Skeletal muscle satellite cell (primary cell): ENCODE measurements at regions not wholly inside any gene's neighbourhood (a gene's known extent, or its start where the extent isn't known, plus 50 kb on each side); places are given as distances from the start of the nearest gene placed in this dataset.

Experiments used
- H3K27me3 ChIP-seq: 2 replicates; pipeline ENCODE4 v1.7.0; 2013; ENCODE audit warnings: low read length; ENCODE audit not compliant: control insufficient read depth, insufficient read depth
- H3K36me3 ChIP-seq: 2 replicates; pipeline ENCODE4 v1.7.0; 2013; ENCODE audit warnings: mild to moderate bottlenecking, control low read depth, low read length; ENCODE audit not compliant: insufficient read depth
- H3K4me1 ChIP-seq: 2 replicates; pipeline ENCODE4 v1.7.0; 2013; ENCODE audit warnings: low read length; ENCODE audit not compliant: control insufficient read depth, insufficient read depth
- H3K4me2 ChIP-seq: 2 replicates; pipeline ENCODE4 v1.7.0; 2013; ENCODE audit warnings: mild to moderate bottlenecking, low read length
- H3K4me3 ChIP-seq: 2 replicates; pipeline ENCODE4 v1.7.0; 2013; ENCODE audit warnings: low read length
- H3K9ac ChIP-seq: 2 replicates; pipeline ENCODE4 v1.7.0; 2013; ENCODE audit warnings: mild to moderate bottlenecking, low read depth, low read length, moderate library complexity
- H3K9me3 ChIP-seq: replicated peaks from 2 replicates; pipeline ENCODE4 v1.7.0; 2013; ENCODE audit warnings: mild to moderate bottlenecking, control low read depth, low read length

DNA sequence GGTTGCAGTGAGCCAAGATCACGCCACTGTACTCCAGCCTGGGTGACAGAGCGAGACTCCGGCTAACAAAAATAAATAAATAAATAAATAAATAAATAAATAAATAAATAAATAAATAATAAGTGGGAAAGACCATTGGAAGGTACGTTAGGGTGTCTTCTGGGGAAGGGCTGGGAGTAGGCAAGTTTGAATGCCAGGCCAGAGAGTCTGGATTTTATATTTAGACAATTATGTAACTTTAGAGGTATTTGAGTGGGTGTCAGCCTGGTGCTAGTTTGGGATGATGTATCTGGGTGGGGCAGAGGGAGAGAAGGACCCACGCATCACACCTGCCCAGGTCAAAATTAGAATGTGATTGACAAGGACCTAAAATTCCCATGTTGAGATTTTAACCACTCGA is 73.1 kb upstream of the PRNP start:
- Histone ChIP-seq H3K9ac (no peak overlapping the region), H3K9me3 (no peaks in the 10 kb centered on the region), H3K36me3 (no peaks in the 10 kb centered on the region), H3K4me2 (no peak overlapping the region), H3K4me3 (no peak overlapping the region), H3K27me3 (peaks cover 14% of the 10 kb centered on the region), H3K4me1 (peaks cover 9% of the 10 kb centered on the region)

DNA sequence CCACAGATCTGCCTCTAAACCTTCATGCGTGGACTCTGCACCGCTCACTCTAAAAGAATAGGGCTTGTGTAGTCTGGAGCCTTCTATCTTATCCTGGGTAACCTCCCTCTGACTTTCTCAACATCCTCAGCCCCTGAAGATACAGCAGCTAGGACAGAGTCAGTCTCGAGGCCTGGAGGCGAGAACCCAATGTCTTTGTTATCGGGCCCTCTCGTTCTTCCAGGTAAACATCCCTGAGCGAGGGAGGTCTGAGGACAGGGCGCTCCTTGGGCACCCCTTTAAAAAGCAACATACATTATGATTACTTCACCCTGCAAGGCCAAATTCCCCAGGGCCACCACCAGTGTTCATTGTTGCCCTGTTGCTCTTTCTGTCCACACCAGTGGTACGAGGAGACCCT is 75.4 kb upstream of the PRNP start:
- H3K4me3 ChIP-seq, result no peak overlapping the region
- peaks cover 9% of the 10 kb centered on the region for H3K4me1 ChIP-seq

DNA sequence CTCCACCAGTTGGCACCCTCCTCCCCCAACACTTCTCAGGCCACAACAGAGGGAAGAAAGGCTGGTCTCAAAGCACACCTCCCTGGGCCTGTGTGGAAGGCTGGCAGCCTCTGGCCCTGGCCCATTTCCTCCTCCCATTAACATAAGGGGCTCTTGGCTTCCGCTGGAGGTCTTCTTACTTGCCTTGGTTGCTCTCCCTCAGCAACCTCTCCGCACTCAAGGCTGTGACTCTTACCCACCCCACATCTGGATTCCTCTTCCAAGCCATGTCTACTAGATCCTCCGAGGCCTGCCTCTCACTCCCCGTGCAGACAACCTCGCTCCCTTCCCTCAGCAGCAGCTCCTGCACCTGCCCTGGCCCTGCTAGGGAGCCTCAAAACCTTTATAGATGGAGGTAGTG is 76.7 kb upstream of the PRNP start:
- no peaks in the 10 kb centered on the region for H3K36me3 ChIP-seq

More for the DNA sequence above, 75.4 kb upstream of the PRNP start:
- Histone ChIP-seq H3K4me2 (no peak overlapping the region), H3K36me3 (no peaks in the 10 kb centered on the region), H3K27me3 (peaks cover 13% of the 10 kb centered on the region), H3K9me3 (no peaks in the 10 kb centered on the region), H3K9ac (no peak overlapping the region)

DNA sequence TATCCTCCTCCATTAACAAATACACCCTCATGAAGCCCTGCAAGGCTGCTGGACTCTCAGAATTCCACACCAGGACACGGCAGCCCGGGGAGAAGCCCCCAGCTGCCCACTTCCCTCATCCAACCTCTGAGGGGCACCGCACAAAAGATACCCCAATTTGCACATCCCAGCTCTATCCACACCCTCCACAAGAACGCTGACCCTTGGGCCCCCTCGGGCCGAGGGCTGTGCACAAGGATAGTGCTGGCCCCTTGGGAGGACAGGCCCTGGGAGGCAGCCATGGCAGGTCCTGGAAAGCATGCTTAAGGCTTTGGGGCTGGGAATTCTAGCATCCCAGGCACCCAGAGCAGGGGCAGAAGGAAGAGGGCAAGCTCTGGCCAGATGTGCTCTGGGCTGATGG is 77.4 kb upstream of the PRNP start:
- Histone ChIP-seq H3K9me3 (no peaks in the 10 kb centered on the region), H3K36me3 (no peaks in the 10 kb centered on the region), H3K4me1 (peaks cover 7% of the 10 kb centered on the region), H3K4me3 (no peak overlapping the region), H3K4me2 (no peak overlapping the region), H3K27me3 (peaks cover 29% of the 10 kb centered on the region), H3K9ac (no peak overlapping the region)

More for the DNA sequence above, 76.7 kb upstream of the PRNP start:
- no peak overlapping the region for H3K9ac ChIP-seq
- no peak overlapping the region for H3K4me2 ChIP-seq
- H3K9me3 ChIP-seq, result no peaks in the 10 kb centered on the region
- peaks cover 23% of the 10 kb centered on the region for H3K27me3 ChIP-seq
- peaks cover 9% of the 10 kb centered on the region for H3K4me1 ChIP-seq
- H3K4me3 ChIP-seq, result no peak overlapping the region

DNA sequence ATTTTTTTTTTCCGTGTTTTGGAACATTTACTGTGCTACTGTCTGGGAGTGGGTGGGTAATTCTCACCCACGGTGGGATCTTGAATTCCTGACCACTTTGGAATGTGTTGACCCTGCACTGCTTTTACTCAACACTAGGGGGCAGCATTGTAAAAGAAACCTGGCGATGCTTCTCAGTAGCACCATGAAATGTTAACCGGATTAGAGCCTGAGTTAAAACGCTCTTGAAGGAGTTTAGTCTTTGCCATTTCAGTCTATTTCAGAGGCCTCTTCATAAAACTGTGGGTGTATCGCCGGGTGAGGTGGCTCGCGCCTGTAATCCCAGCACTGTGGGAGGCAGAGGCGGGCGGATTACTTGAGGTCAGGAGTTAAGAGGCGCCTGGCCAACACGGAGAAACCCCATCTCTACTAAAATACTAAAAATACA is 79.0 kb upstream of the PRNP start:
- Histone ChIP-seq H3K27me3 (peaks cover 44% of the 10 kb centered on the region), H3K4me3 (no peak overlapping the region), H3K4me2 (peak overlapping the region; percentile 53), H3K9ac (no peak overlapping the region), H3K4me1 (peaks cover 8% of the 10 kb centered on the region), H3K9me3 (no peaks in the 10 kb centered on the region), H3K36me3 (no peaks in the 10 kb centered on the region)

DNA sequence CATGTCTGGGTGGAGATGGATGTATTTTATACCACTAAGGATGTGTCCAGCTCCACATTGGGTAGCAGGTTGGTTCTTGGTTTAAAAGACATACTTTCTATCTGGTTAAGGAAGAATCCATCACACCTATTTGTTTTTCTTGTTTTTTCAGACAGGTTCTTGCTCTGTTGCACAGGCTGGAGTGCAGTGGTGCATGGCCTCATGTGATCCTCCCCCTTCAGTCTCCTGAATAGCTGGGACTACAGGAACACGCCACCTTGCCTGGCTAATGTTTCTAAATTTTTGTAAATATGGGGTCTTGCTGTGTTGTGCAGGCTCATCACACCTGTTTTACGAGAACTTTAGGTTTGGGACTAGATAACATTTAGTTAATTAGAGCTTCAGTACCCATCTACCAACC is 80.2 kb upstream of the PRNP start:
- H3K4me1 ChIP-seq, result peaks cover 19% of the 10 kb centered on the region
- no peak overlapping the region for H3K4me3 ChIP-seq
- no peak overlapping the region for H3K9ac ChIP-seq
- H3K4me2 ChIP-seq, result no peak overlapping the region
- H3K36me3 ChIP-seq, result no peaks in the 10 kb centered on the region
- peaks cover 51% of the 10 kb centered on the region for H3K27me3 ChIP-seq
- H3K9me3 ChIP-seq, result no peaks in the 10 kb centered on the region

DNA sequence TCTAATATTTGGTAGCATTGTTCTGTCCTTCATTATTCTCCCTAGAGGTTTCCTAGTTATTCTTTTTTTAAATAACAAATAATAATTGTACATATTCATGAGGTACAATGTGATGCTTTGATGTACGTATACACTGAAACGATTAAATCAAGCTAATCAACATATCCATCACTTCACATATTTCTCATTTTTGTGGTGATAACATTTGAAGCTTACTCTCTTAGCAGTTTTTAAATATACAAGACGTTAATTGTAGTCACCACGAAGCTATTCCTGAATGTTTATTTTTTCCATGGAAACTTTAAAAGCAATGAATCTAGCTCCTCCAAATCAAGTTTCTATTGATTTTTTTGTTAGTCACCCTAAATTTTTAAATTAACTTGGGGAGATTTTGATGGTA is 81.1 kb upstream of the PRNP start:
- H3K27me3 ChIP-seq, result peaks cover 51% of the 10 kb centered on the region
- H3K4me1 ChIP-seq, result peaks cover 19% of the 10 kb centered on the region
- no peak overlapping the region for H3K9ac ChIP-seq
- no peaks in the 10 kb centered on the region for H3K9me3 ChIP-seq
- H3K4me3 ChIP-seq, result no peak overlapping the region
- H3K36me3 ChIP-seq, result no peaks in the 10 kb centered on the region
- H3K4me2 ChIP-seq, result no peak overlapping the region

DNA sequence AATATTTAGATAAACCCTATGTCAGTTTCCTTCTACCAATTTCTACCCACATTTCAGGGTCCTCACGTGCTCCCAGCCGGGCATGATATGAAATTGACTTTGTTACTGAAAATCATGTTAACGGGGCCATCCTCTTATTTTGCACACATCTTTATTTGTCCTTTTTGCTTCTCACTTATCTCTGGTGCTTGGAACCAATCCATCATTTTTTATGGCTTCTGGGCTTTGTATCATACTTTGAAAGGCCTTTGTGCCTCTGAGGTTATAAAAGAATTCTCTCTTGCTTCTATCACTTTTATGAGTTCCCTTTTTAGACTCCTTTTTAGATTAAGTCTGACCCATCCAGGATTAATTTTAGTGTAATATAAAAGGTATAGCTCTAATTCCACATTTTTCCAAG is 81.7 kb upstream of the PRNP start:
- Histone ChIP-seq H3K9me3 (no peaks in the 10 kb centered on the region), H3K4me2 (no peak overlapping the region), H3K4me3 (no peak overlapping the region), H3K4me1 (peaks cover 19% of the 10 kb centered on the region), H3K36me3 (no peaks in the 10 kb centered on the region), H3K9ac (no peak overlapping the region), H3K27me3 (peaks cover 53% of the 10 kb centered on the region)

DNA sequence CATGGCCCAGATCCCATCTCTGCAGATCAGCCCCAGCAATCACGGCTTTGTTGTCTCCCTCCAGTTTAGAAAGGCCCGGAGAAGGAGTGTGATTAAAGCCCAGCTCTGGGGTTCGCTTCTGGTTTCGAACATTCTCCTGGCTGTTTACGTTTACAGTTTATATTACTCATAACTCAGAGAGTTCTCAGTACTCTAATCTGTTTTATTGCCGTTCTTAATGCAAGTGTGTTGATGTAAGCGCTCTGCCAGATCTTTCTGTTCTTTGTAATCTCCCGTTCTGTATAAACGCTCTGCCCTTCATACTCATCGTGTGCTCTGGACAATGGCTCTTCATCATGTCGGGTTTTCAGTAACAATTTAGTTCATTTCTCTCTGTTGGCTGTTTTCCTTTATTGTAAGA is 82.5 kb upstream of the PRNP start:
- no peak overlapping the region for H3K4me3 ChIP-seq
- peaks cover 53% of the 10 kb centered on the region for H3K27me3 ChIP-seq
- H3K4me1 ChIP-seq, result peaks cover 19% of the 10 kb centered on the region
- H3K9ac ChIP-seq, result no peak overlapping the region
- no peaks in the 10 kb centered on the region for H3K36me3 ChIP-seq
- no peaks in the 10 kb centered on the region for H3K9me3 ChIP-seq
- H3K4me2 ChIP-seq, result no peak overlapping the region

DNA sequence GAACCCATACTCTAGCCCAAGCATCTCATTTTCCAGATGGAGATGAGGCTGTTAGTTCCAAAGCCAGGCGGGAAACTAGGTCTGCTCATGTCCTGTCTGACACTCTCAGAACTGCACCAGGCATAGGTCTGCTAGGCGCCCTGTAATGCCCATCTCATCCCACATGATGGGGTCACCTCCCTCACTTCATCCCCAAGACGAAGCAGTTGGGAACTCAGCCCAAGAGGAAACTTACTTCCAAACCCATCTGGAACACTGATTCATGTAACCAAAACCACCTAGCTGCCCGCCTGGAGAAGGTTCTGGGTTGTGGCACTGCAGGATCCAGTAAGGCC is 84.0 kb upstream of the PRNP start:
- no peak overlapping the region for H3K4me2 ChIP-seq
- peaks cover 19% of the 10 kb centered on the region for H3K4me1 ChIP-seq
- H3K9ac ChIP-seq, result no peak overlapping the region
- peaks cover 49% of the 10 kb centered on the region for H3K27me3 ChIP-seq
- H3K4me3 ChIP-seq, result no peak overlapping the region
- no peaks in the 10 kb centered on the region for H3K36me3 ChIP-seq
- H3K9me3 ChIP-seq, result no peaks in the 10 kb centered on the region

DNA sequence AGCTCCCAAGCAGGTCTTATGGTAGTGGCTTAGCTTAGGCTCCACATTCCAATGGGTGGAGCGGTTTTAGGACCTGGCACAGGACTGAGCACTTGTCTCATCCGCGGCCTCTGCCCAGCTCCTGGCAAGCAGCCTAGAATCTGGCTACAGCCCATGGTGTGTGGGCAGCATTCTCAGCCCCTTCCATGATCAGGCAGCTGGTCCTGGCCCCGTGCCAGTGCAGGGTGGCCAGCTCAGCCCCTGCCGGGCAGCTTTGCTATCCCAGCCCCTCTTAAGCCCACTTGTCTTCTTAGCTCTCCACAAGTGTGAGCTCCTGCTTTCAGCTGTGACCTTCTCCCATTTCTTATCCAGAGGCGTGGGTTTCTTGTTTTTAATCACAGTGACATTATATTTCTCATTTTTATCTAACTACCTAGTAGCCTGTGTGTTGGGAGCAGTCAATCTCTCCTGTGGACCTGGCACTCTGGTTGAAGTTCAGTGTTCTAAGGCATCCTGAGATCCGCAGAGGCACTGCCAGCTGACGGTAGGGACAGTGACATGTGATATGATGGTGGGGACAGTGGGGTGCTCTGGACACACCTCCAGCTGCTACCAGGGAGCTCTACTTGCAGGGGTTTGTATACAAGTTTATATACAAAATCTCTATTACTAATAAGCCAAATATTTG is 84.5 kb upstream of the PRNP start:
- H3K4me1 ChIP-seq, result peaks cover 19% of the 10 kb centered on the region
- H3K9ac ChIP-seq, result no peak overlapping the region
- no peak overlapping the region for H3K4me3 ChIP-seq
- H3K27me3 ChIP-seq, result peaks cover 54% of the 10 kb centered on the region
- peak overlapping the region; percentile 41 for H3K4me2 ChIP-seq
- H3K36me3 ChIP-seq, result no peaks in the 10 kb centered on the region
- H3K9me3 ChIP-seq, result no peaks in the 10 kb centered on the region

DNA sequence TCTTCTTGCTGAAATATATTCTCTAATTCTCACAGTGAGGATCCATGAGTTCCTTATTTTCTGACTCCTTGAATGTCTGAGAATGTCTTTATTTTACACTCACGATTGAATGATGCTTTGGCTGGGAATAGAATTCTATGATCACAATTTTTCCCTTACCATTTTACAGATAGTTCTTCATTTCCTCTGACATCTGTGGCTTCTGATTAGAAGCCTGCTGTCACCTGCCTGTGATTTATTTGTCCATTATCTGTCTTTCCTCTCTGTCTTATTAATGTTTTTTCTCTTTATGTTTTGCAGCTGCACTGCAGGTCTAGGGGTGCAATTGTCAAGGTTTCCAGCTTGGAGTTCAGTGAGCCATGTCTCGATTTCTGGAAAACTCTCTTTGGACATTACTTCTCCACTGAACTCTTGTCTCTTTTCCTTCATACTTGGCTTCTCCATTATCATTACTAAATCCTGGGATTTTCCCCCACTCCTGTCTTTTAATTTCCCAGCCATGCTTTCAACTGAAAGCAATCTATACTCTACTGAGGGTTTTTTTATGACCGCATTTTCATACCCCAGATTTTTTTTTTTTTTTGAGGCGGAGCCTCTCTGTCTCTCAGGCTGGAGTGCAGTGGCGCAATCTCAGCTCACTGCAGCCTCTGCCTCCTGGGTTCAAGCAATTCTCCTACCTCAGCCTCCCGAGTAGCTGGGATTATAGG is 85.8 kb upstream of the PRNP start:
- no peak overlapping the region for H3K4me2 ChIP-seq

More for the DNA sequence above, 85.8 kb upstream of the PRNP start:
- Histone ChIP-seq H3K36me3 (no peaks in the 10 kb centered on the region), H3K4me1 (peaks cover 19% of the 10 kb centered on the region), H3K4me3 (no peak overlapping the region), H3K27me3 (peaks cover 54% of the 10 kb centered on the region), H3K9me3 (no peaks in the 10 kb centered on the region), H3K9ac (no peak overlapping the region)
